Stimulated activated naive CD8-positive, alpha-beta T cell treated with anti-CD3 and anti-CD28 coated beads, Interleukin-15, Interleukin-2, amounts not matched to agents 100 ng/mL and 50 ng/mL, for 24 hours (primary cell): ENCODE measurements at regions not wholly inside any gene's neighbourhood (a gene's known extent, or its start where the extent isn't known, plus 50 kb on each side); places are given as distances from the start of the nearest gene placed in this dataset.
A peak's percentile ranks its signal among the peaks of the same experiment; 100 is the strongest.

ENCODE experiments used
- H3K27ac Mint-ChIP-seq: one replicate; pipeline ENCODE4 v1.8.0; 2021; ENCODE audit warnings: mild to moderate bottlenecking, mixed read lengths
- H3K27me3 Mint-ChIP-seq: one replicate; pipeline ENCODE4 v1.8.0; 2021; ENCODE audit warnings: mixed read lengths
- H3K36me3 Mint-ChIP-seq: one replicate; pipeline ENCODE4 v1.8.0; 2021; ENCODE audit warnings: low read depth, mixed read lengths
- H3K4me1 Mint-ChIP-seq: one replicate; pipeline ENCODE4 v1.8.0; 2021; ENCODE audit warnings: low read depth, mixed read lengths
- H3K4me3 Mint-ChIP-seq: one replicate; pipeline ENCODE4 v1.8.0; 2021; ENCODE audit warnings: mild to moderate bottlenecking, mixed read lengths
- H3K9me3 Mint-ChIP-seq: one replicate; pipeline ENCODE4 v1.8.0; 2021; ENCODE audit warnings: mixed read lengths

GRCh38 chr10:29946614-29946952 is 112.8 kb downstream of the JCAD start:
- Mint-ChIP-seq H3K27me3 (no peaks in the 10 kb centered on the region), H3K4me1 (peaks cover 10% of the 10 kb centered on the region), H3K36me3 (no peaks in the 10 kb centered on the region), H3K27ac (no peak overlapping the region), H3K4me3 (no peak overlapping the region), H3K9me3 (no peaks in the 10 kb centered on the region)

DNA sequence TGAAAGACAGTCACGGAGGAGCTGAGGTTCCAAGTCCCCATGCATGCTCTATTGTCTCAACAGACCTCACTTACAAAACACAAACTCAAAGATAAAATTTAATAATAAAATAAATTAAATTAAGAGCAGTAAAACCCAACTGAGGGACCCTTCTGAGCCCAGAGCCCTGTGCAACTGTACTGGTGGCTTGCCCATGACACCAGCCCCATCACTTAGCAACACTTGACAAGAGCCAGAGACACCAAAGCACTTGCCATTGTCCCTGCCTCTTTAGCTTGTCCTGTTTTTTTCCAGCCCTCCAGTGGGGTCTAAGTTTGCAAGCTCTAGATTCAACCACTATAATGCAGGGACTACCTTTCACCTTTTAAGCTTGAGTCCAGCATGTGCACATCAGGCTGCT is 117.9 kb downstream of the JCAD start:
- Mint-ChIP-seq H3K4me1 (no peaks in the 10 kb centered on the region), H3K9me3 (no peaks in the 10 kb centered on the region), H3K27ac (no peak overlapping the region), H3K36me3 (no peaks in the 10 kb centered on the region), H3K27me3 (peaks cover 18% of the 10 kb centered on the region), H3K4me3 (no peak overlapping the region)

- Mint-ChIP-seq H3K9me3 (peaks cover 4% of the 10 kb centered on the region), H3K27ac (no peak overlapping the region), H3K4me1 (no peaks in the 10 kb centered on the region), H3K27me3 (peaks cover 13% of the 10 kb centered on the region), H3K36me3 (no peaks in the 10 kb centered on the region), H3K4me3 (no peak overlapping the region)
These were observed 126.4 kb downstream of the JCAD start for GRCh38 chr10:29932991-29933390.

GRCh38 chr10:29931833-29932232 is 127.6 kb downstream of the JCAD start:
- Mint-ChIP-seq H3K4me1 (no peaks in the 10 kb centered on the region), H3K27me3 (peaks cover 7% of the 10 kb centered on the region), H3K4me3 (no peak overlapping the region), H3K27ac (no peak overlapping the region), H3K9me3 (peaks cover 10% of the 10 kb centered on the region), H3K36me3 (no peaks in the 10 kb centered on the region)

DNA sequence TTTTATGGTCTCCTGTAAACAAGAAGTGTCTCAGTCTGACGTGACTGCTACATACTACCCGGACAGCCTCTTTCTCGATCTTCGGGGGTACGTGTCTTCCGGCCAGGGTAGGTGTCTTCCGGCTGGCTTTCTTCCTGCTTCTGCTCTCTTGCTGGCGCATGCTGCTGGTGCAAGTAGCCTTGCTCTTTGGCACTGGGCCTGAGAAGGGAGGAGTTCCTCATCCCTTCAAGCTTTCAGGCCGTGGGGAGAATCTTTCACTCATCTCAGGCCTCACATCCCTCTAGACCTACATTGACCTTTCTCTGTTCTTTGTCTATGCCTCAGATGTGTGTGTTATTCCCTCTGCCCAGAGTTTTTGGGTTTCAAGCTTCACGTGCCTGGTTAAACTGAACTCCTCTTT is 130.4 kb downstream of the JCAD start:
- no peak overlapping the region for H3K27ac Mint-ChIP-seq
- no peak overlapping the region for H3K4me3 Mint-ChIP-seq
- no peaks in the 10 kb centered on the region for H3K36me3 Mint-ChIP-seq
- H3K4me1 Mint-ChIP-seq, result no peaks in the 10 kb centered on the region
- H3K27me3 Mint-ChIP-seq, result no peaks in the 10 kb centered on the region
- H3K9me3 Mint-ChIP-seq, result peaks cover 18% of the 10 kb centered on the region

DNA sequence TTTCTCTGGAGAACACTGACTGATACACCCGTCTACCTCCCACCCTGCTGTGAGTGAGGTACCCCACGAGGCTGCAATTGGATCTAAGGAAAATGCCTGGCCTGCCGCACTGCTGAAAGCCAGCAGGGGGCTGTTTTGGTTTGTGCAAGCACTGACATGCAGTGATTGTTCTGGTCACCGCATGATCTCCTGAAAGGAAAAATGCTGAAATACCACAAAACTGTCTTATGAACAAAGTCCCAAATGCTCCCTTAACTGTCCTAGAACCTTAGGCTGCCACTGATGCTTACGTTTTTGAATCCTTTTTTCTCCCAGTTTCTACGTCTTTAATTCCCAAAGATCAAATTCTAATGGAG is 132.7 kb downstream of the JCAD start:
- H3K4me3 Mint-ChIP-seq, result no peak overlapping the region

DNA sequence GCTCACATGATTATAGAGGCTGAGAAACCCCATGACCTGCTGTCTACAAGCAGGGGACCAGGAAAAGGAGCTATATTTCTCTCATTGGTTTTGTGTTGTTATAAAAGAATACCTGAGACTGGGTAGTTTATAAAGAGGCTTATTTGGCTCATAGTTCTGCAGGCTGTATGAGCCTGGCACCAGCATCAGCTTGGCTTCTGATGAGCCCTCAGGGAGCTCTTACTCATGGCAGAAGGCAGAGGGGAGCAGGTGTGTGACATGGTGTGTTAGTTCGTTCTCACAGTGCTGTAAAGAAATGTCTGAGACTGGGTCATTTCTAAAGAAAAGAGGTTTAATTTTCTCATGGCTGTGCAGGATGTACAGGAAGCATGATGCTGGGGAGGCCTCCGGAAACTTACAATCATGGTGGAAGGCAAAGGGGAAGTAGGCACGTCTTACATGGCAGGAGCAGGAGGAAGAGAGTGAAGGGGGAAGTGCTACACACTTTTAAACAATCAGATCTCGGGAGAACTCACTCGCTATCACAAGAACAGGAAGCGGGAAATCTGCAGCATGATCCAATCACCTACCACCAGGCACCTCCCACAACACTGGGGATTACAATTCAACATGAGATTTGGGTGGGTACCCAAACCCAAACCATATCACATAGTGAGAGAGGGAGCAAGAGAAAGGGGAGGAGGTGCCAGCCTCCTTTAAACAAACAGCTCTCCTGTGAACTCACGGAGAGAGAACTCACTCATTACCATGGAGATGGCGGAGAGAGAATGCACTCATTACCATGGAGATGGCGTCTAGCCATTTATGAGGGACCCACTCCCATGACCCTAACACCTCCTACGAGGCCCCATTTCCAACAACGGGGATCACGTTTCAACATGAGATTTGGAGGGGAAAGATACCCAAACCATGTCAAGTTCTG is 133.4 kb downstream of the JCAD start:
- Mint-ChIP-seq H3K27ac (no peak overlapping the region), H3K9me3 (peaks cover 14% of the 10 kb centered on the region), H3K27me3 (peaks cover 4% of the 10 kb centered on the region), H3K4me3 (no peak overlapping the region), H3K36me3 (no peaks in the 10 kb centered on the region), H3K4me1 (no peaks in the 10 kb centered on the region)

More for the DNA sequence above, 132.7 kb downstream of the JCAD start:
- Mint-ChIP-seq H3K27me3 (peaks cover 4% of the 10 kb centered on the region), H3K27ac (no peak overlapping the region), H3K4me1 (no peaks in the 10 kb centered on the region), H3K9me3 (peaks cover 17% of the 10 kb centered on the region), H3K36me3 (no peaks in the 10 kb centered on the region)

- Mint-ChIP-seq H3K27me3 (peaks cover 11% of the 10 kb centered on the region), H3K27ac (no peak overlapping the region), H3K9me3 (peaks cover 14% of the 10 kb centered on the region), H3K4me1 (peaks cover 1% of the 10 kb centered on the region), H3K36me3 (no peaks in the 10 kb centered on the region), H3K4me3 (no peak overlapping the region)
These were observed 134.9 kb downstream of the JCAD start for GRCh38 chr10:29924436-29924835.

DNA sequence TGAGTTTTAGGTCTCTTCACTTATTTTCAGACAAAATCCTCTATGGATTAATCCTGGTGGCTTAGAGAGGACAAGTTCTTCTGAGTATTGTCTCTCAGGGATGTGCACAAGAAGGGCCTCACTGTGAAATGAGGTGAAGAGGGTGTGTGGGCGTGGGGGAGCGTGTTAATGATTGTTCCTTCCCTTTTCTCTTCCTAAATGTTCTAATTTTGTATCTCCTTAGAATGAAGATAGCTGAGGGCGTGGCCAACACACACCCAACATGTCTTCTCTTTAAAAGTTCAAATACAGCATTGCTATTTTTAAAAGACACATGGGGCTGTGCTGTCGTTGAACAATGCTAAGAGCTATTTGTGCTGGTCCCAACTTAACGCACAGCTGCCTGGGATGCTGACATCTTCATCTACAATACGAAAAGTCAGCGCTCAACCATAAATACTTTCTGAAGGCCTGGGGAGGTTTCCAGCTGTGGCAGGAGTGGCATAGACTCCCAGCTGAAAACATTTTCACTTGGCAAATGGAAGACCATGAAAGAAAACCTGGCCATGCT is 135.9 kb downstream of the JCAD start:
- Mint-ChIP-seq H3K36me3 (no peaks in the 10 kb centered on the region), H3K27me3 (peaks cover 11% of the 10 kb centered on the region), H3K4me3 (no peak overlapping the region), H3K9me3 (peaks cover 14% of the 10 kb centered on the region), H3K4me1 (peaks cover 6% of the 10 kb centered on the region), H3K27ac (no peak overlapping the region)

- Mint-ChIP-seq H3K4me1 (peaks cover 6% of the 10 kb centered on the region), H3K4me3 (no peak overlapping the region), H3K36me3 (no peaks in the 10 kb centered on the region), H3K9me3 (peaks cover 14% of the 10 kb centered on the region), H3K27ac (no peak overlapping the region), H3K27me3 (peaks cover 11% of the 10 kb centered on the region)
These were observed 136.5 kb downstream of the JCAD start for GRCh38 chr10:29922892-29923291.

GRCh38 chr10:29922226-29922625 is 137.2 kb downstream of the JCAD start:
- Mint-ChIP-seq H3K27me3 (peaks cover 11% of the 10 kb centered on the region), H3K36me3 (no peaks in the 10 kb centered on the region), H3K9me3 (peaks cover 11% of the 10 kb centered on the region), H3K4me3 (no peak overlapping the region), H3K27ac (no peak overlapping the region), H3K4me1 (peaks cover 6% of the 10 kb centered on the region)

- Mint-ChIP-seq H3K27me3 (peaks cover 11% of the 10 kb centered on the region), H3K27ac (no peak overlapping the region), H3K9me3 (peaks cover 3% of the 10 kb centered on the region), H3K4me1 (peaks cover 6% of the 10 kb centered on the region), H3K4me3 (no peak overlapping the region), H3K36me3 (no peaks in the 10 kb centered on the region)
These were observed 138.3 kb downstream of the JCAD start for GRCh38 chr10:29921071-29921446.

- H3K27ac Mint-ChIP-seq, result no peak overlapping the region
- H3K36me3 Mint-ChIP-seq, result no peaks in the 10 kb centered on the region
- H3K4me3 Mint-ChIP-seq, result no peak overlapping the region
- peaks cover 11% of the 10 kb centered on the region for H3K27me3 Mint-ChIP-seq
- peaks cover 6% of the 10 kb centered on the region for H3K4me1 Mint-ChIP-seq
- no peaks in the 10 kb centered on the region for H3K9me3 Mint-ChIP-seq
These were observed 138.8 kb downstream of the JCAD start for GRCh38 chr10:29920408-29921070.

GRCh38 chr10:29918623-29919400 is 140.6 kb downstream of the JCAD start:
- Mint-ChIP-seq H3K9me3 (no peaks in the 10 kb centered on the region), H3K27me3 (peaks cover 11% of the 10 kb centered on the region), H3K27ac (peak overlapping the region; percentile 36), H3K36me3 (no peaks in the 10 kb centered on the region), H3K4me3 (no peak overlapping the region), H3K4me1 (peaks cover 6% of the 10 kb centered on the region)

GRCh38 chr10:29917311-29917710 is 142.1 kb downstream of the JCAD start:
- Mint-ChIP-seq H3K9me3 (no peaks in the 10 kb centered on the region), H3K27me3 (peaks cover 7% of the 10 kb centered on the region), H3K27ac (no peak overlapping the region), H3K4me3 (no peak overlapping the region), H3K4me1 (peaks cover 6% of the 10 kb centered on the region), H3K36me3 (no peaks in the 10 kb centered on the region)
